NCI-H1694 treated with DMSO at 0.1 percent for 48 hours (cell line): ENCODE measurements at regions not wholly inside any gene's neighbourhood (a gene's known extent, or its start where the extent isn't known, plus 50 kb on each side); places are given as distances from the start of the nearest gene placed in this dataset.

Source experiments
- DNase-seq: peaks from one replicate; lab custom pipeline; 2025; lab: John Stamatoyannopoulos, UW

DNA sequence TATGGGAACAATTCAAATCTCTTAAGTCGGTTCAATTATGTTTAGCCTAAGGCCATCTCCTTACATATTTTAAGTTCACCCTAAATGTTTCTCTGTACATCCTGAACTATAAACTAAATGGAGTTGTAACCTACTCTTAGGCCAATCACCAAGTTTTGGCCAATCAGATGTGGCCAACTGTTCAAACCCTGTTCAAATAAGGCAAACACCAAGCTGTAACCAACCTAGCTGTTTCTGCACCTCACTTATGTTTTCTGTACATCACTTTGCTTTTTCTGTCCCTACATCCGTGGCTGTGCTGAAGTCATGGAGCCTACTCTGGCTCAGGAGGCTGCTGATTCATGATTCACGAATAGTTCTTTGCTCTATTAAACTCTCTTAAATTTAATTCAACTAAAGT lies 165.3 kb downstream of the GASK1B start:
- no peak for DNase-seq

DNA sequence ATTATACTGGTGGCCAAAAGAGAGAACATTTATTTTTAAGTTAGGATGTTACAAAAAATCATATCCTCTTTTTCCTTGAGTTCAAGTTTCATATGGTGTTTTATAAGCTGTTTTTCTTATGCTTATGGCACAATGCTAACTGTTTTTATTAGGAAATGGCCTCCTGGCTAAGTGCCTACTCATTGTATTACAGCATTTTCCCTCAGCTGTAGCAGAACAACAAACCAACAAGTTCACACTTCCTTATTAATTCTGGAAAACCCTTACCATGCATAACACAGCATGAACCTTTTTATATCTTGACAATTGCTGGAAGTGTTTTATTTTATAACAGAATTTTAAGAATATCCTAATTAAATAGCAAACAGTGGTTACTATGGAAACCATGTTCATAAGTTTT lies 165.8 kb downstream of the GASK1B start:
- DNase-seq = no peak

DNA sequence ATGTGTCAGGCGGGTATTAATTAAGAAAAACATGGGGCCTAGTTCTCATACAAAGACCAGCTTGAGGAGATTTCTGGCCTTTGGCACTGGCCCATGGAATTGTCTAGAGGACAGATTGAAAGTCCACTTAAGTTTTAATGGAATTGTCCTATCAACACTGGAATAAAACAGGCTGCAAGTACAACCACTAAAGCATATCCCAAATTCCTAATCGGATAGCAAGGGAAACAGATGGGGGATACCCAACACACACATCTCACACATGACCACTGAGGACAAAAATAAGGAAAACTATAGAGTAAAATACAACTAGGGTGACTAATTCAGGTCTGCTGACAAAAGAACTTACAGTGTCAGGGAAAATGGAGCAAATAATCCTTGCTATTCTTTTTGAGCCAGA lies 167.8 kb downstream of the GASK1B start:
- no peak for DNase-seq

DNA sequence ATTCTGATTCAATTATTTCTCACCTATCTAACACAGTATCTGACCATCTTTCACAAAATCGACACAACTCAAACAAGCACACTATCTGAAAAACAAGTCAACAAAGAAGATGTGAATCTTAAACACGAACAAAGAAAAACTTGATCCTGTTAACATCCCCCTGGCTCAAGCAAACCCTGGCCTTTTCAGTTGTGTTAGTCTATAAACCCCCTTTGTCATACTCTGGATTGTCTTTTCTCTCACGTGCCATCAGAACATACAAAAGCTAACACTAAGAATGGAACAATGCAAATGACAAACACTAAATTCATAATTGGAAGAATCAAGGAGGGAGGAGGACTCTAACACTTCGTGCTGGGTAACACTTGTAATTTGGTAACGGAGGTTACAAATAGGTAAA lies 168.7 kb downstream of the GASK1B start:
- DNase-seq = no peak

DNA sequence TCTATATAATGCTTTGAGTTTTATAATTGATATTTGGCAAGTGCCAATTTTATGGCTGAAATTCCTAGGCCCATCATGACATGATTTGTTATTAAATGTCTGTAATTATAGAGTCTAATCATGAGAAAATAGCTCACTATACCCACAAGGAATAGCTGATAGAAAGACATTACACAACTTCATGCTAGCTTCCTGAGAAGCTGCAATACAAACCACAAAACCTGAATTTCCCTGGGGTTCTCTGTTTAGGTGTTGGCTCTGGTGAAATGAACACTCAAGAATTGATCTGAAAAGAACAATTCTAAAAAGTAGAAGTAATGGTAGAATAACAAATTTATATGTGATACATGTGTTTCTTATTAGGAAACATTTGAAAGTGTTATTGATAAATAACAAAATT lies 169.6 kb downstream of the GASK1B start:
- DNase-seq = no peak

DNA sequence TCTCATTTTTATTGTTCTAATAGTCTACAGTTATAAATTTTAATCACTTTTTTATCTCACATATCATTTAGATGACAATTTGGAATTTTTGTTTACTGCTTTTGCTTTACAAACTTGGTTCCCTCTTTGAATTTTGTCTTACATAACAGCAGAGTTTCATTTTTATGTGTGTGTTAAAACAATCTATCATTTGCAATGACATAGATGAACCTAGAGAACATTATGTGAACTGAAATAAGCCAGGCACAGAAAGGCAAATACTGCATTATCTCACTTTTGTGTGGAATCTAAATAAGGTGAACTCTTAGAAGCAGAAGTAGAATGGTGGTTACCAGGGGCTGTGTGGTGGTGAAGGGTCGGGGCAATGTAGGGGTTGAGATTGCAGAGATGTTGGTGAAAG lies 170.7 kb downstream of the GASK1B start:
- DNase-seq = no peak

DNA sequence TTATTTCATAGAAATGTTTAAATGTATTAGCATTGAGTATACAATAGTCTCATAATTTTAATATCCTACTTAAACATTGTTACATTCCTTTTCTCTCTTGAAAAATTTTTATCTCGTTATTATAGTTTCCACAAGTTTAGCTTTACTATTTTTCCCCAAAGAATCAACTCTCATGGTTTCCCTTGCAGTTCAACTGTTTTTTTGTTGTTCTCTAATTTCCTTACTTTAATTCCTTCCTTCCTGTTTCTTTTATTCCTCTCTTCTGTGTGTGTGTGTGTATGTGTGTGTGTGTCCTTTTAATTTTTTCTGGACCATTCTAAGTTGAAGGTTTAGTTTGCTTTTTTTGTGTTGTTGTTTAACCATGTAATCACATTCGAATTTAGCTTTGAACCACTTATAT lies 171.1 kb downstream of the GASK1B start:
- no peak for DNase-seq

DNA sequence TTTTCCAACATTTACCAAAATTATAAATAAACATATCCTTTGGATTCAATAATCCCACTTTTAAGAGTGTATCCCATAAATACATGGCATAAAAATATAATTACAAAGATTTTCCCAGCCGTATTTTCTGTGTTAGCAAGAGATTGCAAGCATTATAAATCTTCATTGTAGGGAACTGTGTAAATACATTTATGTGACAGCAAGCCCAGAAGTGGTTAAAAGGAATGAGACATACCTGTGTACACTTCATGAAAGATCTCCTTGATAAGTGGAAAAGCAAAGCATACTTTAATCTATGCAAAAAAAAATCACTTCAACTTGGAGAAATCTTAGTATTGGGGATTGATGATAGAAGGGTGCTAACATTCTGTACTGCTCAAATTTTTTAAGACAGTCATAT lies 173.1 kb downstream of the GASK1B start:
- DNase-seq = no peak

DNA sequence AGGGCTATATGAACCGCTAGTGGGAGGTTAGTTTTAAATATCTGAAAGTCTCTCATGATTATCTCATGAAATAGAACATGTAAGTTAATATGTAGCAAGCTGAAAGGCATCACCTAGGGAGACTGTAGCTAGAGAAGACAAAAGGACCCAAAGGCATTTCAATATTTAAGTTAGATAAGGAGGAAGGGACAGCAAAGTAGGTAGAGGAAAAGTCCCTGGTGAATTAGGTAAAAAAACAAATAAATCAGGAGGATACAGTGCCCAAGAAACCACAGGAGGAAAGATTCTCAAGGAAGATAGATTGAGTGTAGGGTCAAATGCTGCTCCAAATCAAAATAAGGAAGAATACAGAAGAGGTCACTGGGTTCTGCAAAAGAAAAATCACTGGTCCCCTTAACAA lies 175.5 kb downstream of the GASK1B start:
- no peak for DNase-seq

DNA sequence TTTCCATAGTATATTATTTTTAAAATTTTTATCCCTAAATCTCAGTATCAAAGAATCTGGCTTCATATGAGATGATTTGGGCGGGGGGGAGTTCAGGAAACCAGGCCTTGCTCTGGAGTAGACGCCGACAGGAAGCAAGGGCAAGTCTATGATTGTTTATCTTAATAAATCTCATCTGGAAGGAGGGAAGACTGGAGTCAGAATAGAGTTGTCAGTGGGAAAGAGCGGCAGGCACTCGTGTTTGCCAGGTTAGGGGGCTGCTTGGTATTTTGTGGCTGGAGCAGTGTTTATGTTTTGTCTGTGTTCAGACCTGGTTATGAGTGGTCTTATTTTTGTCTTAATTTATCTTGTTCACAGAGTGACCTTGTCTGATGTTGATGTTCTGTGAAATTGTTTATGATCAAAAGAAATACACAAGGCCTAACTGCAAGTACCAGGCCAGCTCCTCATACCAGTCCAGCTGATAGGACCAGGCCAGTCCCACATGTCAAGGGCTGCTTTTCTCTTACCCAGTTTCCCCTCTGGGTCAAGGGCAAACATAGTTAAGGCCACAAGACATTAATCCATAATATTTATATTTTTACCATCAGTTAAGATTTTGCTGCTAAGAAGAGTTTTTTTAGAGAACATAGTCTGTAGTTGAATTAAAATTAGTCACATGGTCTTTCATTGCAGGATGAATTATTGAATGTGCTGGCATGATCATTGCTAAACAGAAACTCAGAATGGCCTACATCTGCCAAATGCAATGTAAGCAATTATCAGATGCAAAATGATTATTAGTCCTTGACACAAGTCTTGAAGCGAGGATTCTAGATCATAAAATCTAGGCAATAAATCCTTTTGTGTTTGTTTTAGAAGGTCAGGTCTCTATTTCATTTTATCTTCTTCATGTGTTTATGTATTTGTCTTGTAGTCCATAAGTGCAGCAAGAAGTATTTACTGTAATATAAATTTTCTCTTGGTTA lies 176.5 kb downstream of the GASK1B start:
- DNase-seq = no peak

DNA sequence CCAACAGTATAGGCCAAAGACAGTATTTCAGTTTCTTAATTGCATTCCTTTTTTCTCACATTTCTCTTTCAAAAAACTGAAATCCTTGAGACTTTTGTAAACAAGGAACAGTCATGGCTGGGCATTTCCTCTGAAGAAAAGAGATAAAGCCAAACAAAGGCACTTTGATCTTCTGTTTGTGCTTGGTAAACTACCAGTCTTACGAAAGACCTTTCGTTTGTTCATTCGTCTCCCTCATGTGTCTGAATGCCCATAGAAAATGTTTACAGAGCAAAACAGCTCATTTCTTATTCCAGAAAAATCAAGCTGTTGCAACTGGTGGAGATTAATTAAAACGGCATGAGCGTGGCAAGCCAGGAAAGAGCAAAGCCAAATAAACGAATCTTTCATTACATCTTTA lies 178.0 kb downstream of the GASK1B start:
- no peak for DNase-seq

DNA sequence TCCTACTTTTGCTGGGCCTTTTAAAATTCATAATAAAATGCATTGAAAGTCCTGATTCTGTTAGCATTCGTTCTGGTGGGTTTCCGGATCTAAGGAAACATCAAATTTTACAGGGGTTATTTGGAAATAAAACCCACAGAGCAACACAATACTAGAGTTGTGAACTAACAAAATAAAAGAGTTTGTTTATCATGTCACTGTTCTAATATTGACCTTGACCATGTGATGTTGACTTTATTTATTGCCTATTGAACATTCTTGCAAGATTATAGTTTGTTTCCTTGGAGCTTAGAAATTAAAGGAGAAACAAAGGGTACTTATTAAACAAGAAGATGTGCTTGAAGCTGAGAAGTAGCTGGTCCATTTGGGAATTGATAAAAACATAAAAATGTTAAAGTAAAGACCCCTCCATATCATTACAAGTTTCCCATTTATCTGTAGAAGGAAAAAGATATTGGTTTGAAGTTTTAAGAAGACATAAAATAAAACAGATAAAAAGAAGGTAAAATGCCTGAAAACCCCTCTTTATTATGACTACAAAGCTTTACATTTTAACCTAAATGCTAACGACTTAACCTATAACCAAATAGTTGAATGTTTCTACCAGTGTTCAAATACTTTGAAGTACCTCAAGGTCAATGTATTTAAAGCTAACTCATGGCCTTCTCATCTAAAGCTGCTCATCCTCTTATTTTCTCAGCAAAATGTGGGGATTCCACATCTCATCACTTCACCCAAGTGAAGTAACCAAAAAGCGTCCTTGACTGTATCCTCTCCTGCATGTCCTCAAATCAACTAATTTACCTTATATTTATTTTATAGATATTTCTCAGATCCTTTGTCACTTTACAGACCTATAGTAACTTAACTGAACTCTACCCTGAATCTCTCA lies 179.6 kb downstream of the GASK1B start:
- no peak for DNase-seq

DNA sequence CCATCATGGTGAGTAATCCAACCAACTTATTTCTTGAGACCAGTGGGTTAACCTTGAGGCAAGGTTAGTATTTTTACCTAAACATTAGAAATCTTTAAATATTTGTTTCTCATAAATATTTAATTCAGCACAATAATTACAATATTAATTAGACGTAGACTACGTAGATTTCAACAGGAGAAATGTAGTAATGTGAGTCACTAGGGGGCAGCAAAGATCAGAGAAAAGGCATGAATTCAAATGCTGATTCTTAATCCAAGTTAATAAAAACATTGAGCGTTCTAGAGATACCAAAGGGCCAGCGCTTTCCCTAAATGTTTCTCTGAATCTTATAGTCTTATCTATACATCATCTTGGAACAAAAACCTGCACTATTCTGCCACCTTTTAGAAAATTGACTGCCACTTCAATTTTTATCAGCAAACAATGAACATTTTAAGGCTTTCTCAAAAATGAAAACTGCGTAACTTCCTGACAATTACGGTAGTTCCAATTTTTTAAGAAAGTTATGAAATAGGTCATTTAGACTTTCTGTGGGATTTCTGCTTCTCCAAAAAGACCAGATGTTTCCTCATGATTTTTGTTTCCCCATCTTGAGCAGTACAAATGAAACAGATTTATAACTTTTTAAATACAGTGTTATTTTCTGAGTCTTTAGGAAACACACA lies 180.7 kb downstream of the GASK1B start:
- DNase-seq = peak; percentile 35

DNA sequence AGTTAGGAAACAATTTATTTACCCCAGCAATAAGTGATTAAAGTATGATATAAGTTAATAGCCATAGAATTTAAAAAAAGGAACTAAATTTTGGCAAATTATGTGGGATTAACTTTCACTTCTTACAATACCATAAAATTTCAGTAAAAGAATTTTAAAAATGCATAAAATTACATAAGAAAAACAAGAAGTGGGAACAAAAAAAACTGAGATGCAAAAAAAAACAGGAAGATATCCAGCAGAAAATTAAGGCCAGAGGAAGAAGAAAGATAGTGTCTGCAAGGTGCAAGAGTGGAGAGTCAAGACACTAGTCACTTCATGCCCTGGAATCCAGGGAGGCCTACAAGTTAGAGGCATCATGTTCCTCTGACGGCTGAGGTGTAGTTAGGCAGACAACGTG lies 184.2 kb downstream of the GASK1B start:
- no peak for DNase-seq

DNA sequence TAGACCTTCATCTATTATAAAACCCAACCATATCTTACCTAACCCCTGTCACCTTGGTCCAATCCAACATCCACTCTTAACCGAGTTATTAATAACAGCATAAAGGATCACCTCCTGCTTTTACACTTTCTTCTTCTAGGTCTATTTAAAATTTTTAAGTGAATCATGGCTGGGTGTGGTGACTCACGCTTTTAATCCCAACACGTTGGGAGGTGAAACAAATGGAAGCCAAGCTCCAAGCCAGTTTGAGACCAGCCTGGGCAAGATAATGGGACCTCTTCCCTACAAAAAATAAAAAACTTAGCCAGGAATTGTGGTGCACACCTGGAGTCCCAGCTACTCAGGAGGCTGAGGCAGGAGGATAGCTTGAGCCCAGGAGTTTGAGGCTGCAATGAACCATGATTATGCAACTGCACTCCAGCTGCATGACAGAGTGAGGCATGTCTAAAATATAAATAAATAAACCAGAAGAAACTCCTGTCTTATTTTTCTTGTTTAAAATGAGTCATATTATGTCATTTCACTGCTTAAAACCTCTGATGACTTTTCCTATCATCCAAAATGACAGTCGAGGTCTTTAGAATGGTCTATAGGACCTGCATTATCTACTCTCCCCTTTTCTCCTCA lies 188.4 kb downstream of the GASK1B start:
- DNase-seq = no peak

DNA sequence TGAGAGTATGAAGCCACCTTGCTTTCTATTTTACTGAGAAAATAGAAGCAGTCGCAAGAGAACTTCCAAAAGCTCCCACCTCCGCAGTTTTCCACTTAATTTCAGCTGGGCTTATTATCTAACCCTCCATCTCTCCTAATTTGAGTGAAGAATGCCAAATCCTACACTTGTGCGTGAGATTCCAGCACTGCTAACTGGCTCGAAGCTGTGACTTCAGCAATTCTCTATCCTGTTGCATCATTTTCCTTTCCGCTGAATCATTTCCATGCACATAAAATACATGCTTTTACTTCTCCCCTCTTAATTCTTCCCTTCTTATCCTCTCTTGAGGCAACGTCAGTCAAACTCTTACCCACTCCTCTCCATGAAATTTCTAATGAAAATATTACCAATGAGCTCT lies 189.5 kb downstream of the GASK1B start:
- no peak for DNase-seq

DNA sequence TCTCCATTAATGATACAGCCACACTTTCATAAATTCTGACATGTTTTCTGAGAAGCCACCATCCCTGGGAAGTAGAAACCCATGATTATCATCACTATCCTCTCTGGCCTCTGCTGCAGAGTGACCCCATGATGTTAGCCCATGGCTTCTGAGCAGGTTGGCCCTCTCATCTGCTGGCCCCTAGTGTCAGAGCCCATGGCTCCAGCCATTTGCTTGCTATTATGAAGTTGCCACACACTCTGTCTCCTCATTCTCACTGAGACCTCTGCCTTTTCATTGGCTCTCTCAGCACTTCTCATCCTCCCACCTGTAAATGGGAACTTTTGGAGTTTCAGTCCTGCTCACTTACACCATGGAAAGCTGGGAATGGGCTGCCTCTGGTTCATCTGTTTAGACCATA lies 192.7 kb downstream of the GASK1B start:
- DNase-seq = no peak

DNA sequence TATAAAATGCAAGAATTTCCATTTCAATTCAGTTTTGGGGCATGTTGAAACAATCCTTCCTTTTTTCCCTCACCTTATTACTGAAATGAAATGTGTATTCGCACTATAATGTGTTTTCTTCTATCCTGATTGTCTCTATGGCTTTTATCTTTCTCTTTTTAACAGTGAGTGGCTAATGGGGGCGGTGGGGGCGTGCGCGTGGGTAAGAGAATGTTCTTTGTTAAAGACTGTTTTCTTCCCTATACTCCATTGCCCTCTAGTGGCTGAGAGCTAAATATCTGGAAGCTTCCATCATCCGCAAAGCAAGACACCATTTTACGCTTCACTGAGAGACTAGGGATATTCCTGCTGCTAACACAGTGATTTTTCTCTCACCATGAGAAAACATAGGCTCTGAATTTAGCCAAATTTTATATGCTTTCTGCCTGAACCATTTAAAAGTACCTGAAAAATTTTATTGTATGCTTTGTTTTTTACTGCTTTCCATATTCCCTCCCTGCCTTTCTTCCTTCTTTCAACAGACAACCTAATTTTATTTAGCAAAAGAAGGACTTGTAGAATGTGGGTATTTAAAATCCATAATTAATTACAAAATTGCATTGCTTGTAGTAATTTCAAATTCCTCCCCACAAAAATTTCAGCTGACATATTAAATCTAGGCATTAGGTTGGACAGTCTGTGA lies 194.0 kb downstream of the GASK1B start:
- DNase-seq = peak; percentile 42

DNA sequence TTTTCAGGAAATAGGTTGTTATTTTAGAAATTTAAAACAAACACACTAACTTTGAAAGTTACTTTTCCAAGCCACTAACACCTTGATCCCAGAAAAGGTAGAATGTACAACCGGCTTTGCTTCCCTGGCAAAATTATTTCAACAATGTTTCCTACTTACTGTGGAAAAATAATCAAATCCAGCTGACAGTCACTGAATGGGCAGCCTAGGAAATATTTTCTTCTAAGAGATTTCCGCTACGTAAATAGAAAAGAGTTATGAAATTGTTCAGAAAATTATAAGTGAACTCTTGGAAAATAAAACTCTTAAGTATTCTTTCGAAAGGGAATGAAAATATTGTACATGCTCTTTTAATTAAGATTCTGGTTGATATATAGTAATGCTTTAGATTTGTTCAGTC lies 195.7 kb downstream of the GASK1B start:
- no peak for DNase-seq

DNA sequence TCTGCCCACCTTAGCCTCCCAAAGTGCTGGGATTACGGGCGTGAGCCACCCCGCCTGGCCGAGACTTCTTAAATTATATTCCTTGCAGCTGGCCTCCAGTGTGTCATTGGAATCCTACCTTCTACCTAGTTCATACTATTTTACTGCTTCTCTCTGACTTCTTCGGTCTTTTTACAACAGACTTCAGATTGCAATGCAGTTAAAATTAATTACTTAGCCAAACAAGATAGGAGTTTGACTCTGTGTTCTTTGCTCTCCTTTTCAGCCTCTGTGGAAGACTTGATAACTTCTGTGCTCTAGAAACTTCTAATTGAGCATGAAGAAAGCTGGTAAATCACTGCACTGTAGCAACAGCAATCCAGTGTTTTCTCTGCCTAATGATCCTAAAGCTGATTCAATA lies 199.5 kb downstream of the GASK1B start:
- DNase-seq = no peak

DNA sequence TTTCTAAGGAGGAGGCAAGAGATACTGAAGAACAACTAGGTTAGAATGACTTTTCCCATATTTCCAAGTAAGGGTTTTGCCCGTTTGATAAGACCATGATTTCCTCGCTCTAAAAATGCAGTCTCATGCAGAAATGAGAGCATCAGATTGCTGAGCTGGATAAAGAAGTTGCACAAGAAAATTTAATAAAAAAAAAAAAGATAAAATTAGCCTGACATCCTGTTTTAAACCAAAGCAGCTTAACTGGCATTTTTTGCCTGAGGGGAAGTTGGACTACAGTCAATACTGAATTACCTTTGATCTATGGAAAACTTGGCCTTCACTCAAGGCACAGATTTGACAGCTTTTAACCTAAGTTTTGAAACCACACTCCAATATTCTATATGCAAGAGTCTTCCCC lies 208.4 kb downstream of the GASK1B start:
- DNase-seq = no peak
